ENCODE measurements at regions not wholly inside any gene's neighbourhood (a gene's known extent, or its start where the extent isn't known, plus 50 kb on each side); places are given as distances from the start of the nearest gene placed in this dataset.

- H3K4me1 ChIP-seq (ENCODE audit: control insufficient read depth in 1 of 2, insufficient read depth in 2 of 2, low read length in 2 of 2), result peaks cover 35 to 40% of the 10 kb centered on the region in 2 donors
- no peak overlapping the region for H2AFZ ChIP-seq (ENCODE audit: insufficient read depth, low read depth, low read length, poor library complexity, severe bottlenecking)
- peaks cover 0 to 5% (median under 1%) of the 10 kb centered on the region in 7 donors for H3K9me3 Mint-ChIP-seq
- no peak overlapping the region for H3K9ac ChIP-seq (ENCODE audit: insufficient read depth, low read length, poor library complexity, severe bottlenecking)
- intact Hi-C loops (cut with micrococcal nuclease), result no loop called here
- H4K20me1 ChIP-seq (ENCODE audit: insufficient read depth, low read length), result no peaks in the 10 kb centered on the region
- H3K4me3 ChIP-seq (replicated peaks in 1 of 3; ENCODE audit: low read depth in 2 of 3, low read length in 3 of 3), result no peak overlapping the region
- DNase-seq, result no peak
- H3K4me1 Mint-ChIP-seq, result peaks cover 48% of the 10 kb centered on the region
- no peak overlapping the region for H3K4me2 ChIP-seq (replicated peaks; ENCODE audit: extremely low read depth, low read length, poor library complexity, severe bottlenecking)
- peaks cover 0 to 2% of the 10 kb centered on the region in 2 donors for H3K36me3 Mint-ChIP-seq
- peak overlapping the region in 1 of 7 donors; percentile 1 for H3K27ac Mint-ChIP-seq
- no peaks in the 10 kb centered on the region for H3K79me2 ChIP-seq (ENCODE audit: insufficient read depth, low read length)
- H3K27me3 ChIP-seq (ENCODE audit: control insufficient read depth in 2 of 2, insufficient read depth in 2 of 2, low read length in 2 of 2), result no peaks in the 10 kb centered on the region
- no peaks in the 10 kb centered on the region for H3K36me3 ChIP-seq (replicated peaks in 1 of 2; ENCODE audit: control insufficient read depth in 1 of 2, insufficient read depth in 2 of 2, low read length in 2 of 2)
- WGBS (ENCODE audit: insufficient coverage), result 0% methylated on average over 1 of the region's 1 CpG
- no peak overlapping the region for H3K27ac ChIP-seq (ENCODE audit: low read depth in 1 of 2, low read length in 2 of 2)
- H3K4me3 Mint-ChIP-seq, result no peak overlapping the region
- no peaks in the 10 kb centered on the region for H3K27me3 Mint-ChIP-seq (ENCODE audit: low read depth in 3 of 3)
- TF ChIP-seq CTCF (IDR thresholded peaks at IDR 0.05), result no peak
- no peaks in the 10 kb centered on the region for H3K9me3 ChIP-seq (replicated peaks in 1 of 2; ENCODE audit: control insufficient read depth in 1 of 2, insufficient read depth in 1 of 2, low read length in 2 of 2)
Observed at GRCh38 chr6:15898693-15899092, 230.2 kb upstream of the MYLIP start.

DNA sequence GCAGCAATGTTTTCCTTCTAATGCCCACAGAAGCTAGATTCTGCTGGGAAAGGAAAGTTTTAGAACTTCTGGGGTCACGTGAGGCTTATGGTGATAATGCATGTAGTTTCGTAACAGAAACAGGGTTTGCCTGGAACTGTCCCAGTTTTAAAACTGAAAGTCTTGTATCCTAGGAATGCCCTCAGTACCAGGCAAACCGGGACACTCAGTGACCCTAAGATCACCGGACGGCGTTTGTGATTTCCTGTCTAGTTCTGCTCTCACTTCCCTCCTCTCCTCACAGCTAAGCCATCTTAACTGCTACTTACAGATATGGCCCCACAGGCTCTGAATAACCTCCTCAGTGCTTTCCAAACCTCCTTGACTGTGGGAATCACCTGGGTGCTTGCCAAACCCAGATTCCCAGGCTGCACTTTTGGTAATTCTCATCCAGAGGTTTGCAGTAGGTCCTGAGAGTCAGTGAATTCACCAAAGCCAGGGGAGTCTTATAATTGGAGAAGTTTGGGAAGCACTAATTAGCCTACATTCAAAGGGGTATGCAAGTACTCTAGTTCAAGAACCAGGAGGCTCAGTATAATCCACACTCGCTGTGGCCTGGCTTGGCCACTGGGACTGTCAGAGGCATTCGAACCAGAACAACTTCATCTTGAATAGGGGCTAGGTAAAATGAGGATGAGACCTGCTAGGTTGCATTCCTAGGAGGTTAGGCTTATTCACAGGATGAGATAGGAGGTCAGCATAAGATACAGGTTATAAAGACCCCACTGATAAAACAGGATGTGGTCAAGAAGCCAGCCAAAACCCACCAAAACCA lies 231.6 kb upstream of the MYLIP start:
- H3K4me3 Mint-ChIP-seq, result peak overlapping the region; percentile 51 to 76
- H3K4me1 Mint-ChIP-seq, result peaks cover 55% of the 10 kb centered on the region
- intact Hi-C loops (cut with micrococcal nuclease), result no loop called here
- H3K79me2 ChIP-seq (ENCODE audit: insufficient read depth, low read length), result no peaks in the 10 kb centered on the region
- peak; percentile 19 to 59 (median 58) for DNase-seq
- peaks cover 40 to 44% of the 10 kb centered on the region in 2 donors for H3K4me1 ChIP-seq (ENCODE audit: control insufficient read depth in 1 of 2, insufficient read depth in 2 of 2, low read length in 2 of 2)
- no peak for TF ChIP-seq CTCF (IDR thresholded peaks at IDR 0.05)
- H3K9me3 ChIP-seq (replicated peaks in 1 of 2; ENCODE audit: control insufficient read depth in 1 of 2, insufficient read depth in 1 of 2, low read length in 2 of 2), result no peaks in the 10 kb centered on the region
- WGBS (ENCODE audit: insufficient coverage), result 17% methylated on average over 6 of the region's 8 CpGs
- H3K27ac Mint-ChIP-seq, result peak overlapping the region; percentile 70 to 90 (median 82)
- no peaks in the 10 kb centered on the region for H3K36me3 Mint-ChIP-seq
- peak overlapping the region in 2 of 3 experiments; percentile 22 to 52 for H3K4me3 ChIP-seq (replicated peaks in 1 of 3; ENCODE audit: low read depth in 2 of 3, low read length in 3 of 3)
- no peak overlapping the region for H3K9ac ChIP-seq (ENCODE audit: insufficient read depth, low read length, poor library complexity, severe bottlenecking)
- H2AFZ ChIP-seq (ENCODE audit: insufficient read depth, low read depth, low read length, poor library complexity, severe bottlenecking), result peak overlapping the region; percentile 8
- peaks cover 0 to 3% (median 2%) of the 10 kb centered on the region in 7 donors for H3K9me3 Mint-ChIP-seq
- H4K20me1 ChIP-seq (ENCODE audit: insufficient read depth, low read length), result no peaks in the 10 kb centered on the region
- H3K4me2 ChIP-seq (replicated peaks; ENCODE audit: extremely low read depth, low read length, poor library complexity, severe bottlenecking), result peak overlapping the region; percentile 56
- H3K27ac ChIP-seq (ENCODE audit: low read depth in 1 of 2, low read length in 2 of 2), result peak overlapping the region; percentile 16 to 70
- no peaks in the 10 kb centered on the region for H3K27me3 Mint-ChIP-seq (ENCODE audit: low read depth in 3 of 3)
- no peaks in the 10 kb centered on the region for H3K36me3 ChIP-seq (replicated peaks in 1 of 2; ENCODE audit: control insufficient read depth in 1 of 2, insufficient read depth in 2 of 2, low read length in 2 of 2)
- H3K27me3 ChIP-seq (ENCODE audit: control insufficient read depth in 2 of 2, insufficient read depth in 2 of 2, low read length in 2 of 2), result no peaks in the 10 kb centered on the region

All from CD14-positive monocyte (primary cell).